HG03103 (cell line): ENCODE measurements at regions not wholly inside any gene's neighbourhood (a gene's known extent, or its start where the extent isn't known, plus 50 kb on each side); places are given as distances from the start of the nearest gene placed in this dataset.
"Not testable (repeated sequence)": the region's sequence is repeated elsewhere in the genome, so short reads cannot be mapped to it uniquely, and the experiment has no call there.

ENCODE experiments used
- ATAC-seq: cut with Tn5 transposase; IDR thresholded peaks from one replicate; pipeline ENCODE4 v1.9.1; 2021; ENCODE audit warnings: low read depth; ENCODE audit not compliant: unreplicated experiment

- no peak for ATAC-seq
These were observed 245.3 kb upstream of the UFL1 start for GRCh38 chr6:96276305-96276704.

GRCh38 chr6:96276856-96277255, 244.8 kb upstream of the UFL1 start:
- ATAC-seq: no peak

- ATAC-seq: no peak
These were observed 242.5 kb upstream of the UFL1 start for GRCh38 chr6:96279084-96279483.

GRCh38 chr6:96286503-96286902, 235.1 kb upstream of the UFL1 start:
- no peak for ATAC-seq

- ATAC-seq: no peak
These were observed 222.1 kb upstream of the UFL1 start for GRCh38 chr6:96299525-96299924.

GRCh38 chr6:96301023-96301422, 220.6 kb upstream of the UFL1 start:
- ATAC-seq: no peak

GRCh38 chr6:96301781-96302180, 219.8 kb upstream of the UFL1 start:
- no peak for ATAC-seq

- ATAC-seq: no peak
These were observed 218.6 kb upstream of the UFL1 start for GRCh38 chr6:96302991-96303390.

GRCh38 chr6:96304997-96305396, 216.6 kb upstream of the UFL1 start:
- ATAC-seq: peak; percentile 96

GRCh38 chr6:96330884-96331283, 190.7 kb upstream of the UFL1 start:
- ATAC-seq: no peak

GRCh38 chr6:96340164-96340563, 181.4 kb upstream of the UFL1 start:
- ATAC-seq: no peak

- no peak for ATAC-seq
These were observed 176.1 kb upstream of the UFL1 start for GRCh38 chr6:96345501-96345900.

GRCh38 chr6:96381246-96381645, 140.4 kb upstream of the UFL1 start:
- no peak for ATAC-seq

GRCh38 chr6:96391776-96392360, 129.7 kb upstream of the UFL1 start:
- ATAC-seq: peak; percentile 48

- ATAC-seq: no peak
These were observed 126.9 kb upstream of the UFL1 start for GRCh38 chr6:96394727-96395126.

GRCh38 chr6:96410467-96410866, 111.1 kb upstream of the UFL1 start:
- no peak for ATAC-seq

GRCh38 chr6:96420294-96420693, 101.3 kb upstream of the UFL1 start:
- no peak for ATAC-seq

- no peak for ATAC-seq
These were observed 87.7 kb upstream of the UFL1 start for GRCh38 chr6:96433950-96434349.

- ATAC-seq: no peak
These were observed 85.2 kb upstream of the UFL1 start for GRCh38 chr6:96436398-96436797.

GRCh38 chr6:96437228-96437627, 84.4 kb upstream of the UFL1 start:
- not testable (repeated sequence) for ATAC-seq

GRCh38 chr6:96450082-96450769, 71.4 kb upstream of the UFL1 start:
- ATAC-seq: no peak

GRCh38 chr6:96450770-96451130, 70.9 kb upstream of the UFL1 start:
- no peak for ATAC-seq

- ATAC-seq: no peak
These were observed 62.8 kb upstream of the UFL1 start for GRCh38 chr6:96458771-96459170.
